Muscle of arm (tissue), 1 donor: ENCODE measurements at regions not wholly inside any gene's neighbourhood (a gene's known extent, or its start where the extent isn't known, plus 50 kb on each side); places are given as distances from the start of the nearest gene placed in this dataset.

Experiments
- DNase-seq: peaks from one replicate; pipeline ENCODE4 v3.0.0-alpha.2; 2013

DNA sequence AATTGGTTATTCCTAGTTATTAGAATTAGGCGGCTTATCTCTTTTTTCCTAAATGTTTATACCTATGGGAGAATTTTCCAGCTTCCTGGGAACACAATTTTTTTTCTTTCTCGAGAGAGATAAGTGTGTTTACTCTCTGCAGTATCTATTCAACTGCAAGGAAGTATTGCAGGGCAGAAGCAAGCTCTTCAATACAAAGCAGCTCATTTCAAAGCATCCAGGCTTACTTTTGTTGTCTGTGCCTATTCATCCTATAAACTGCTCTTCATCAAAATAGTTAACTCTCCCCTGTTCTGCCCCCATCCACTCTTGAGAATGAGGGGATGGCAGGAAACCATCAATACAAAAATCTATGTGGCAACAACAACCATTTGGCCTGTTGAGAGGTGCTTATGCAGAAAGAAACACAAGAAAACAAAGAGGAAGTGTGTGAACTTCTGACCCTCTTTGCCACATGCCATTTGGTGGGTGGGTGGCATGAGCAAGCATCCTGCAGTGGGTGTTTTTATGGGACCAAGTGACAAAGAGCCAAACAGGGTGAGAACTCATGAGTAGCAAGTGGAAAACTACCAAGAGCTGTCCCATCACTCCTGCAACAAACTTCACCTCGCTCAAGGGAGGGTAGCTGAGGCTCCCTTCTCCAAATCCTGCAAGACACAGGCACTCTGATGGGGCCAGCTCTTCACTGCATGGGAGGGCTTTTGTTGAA is 50.6 kb upstream of the MRPS6 start:
- DNase-seq: no peak

DNA sequence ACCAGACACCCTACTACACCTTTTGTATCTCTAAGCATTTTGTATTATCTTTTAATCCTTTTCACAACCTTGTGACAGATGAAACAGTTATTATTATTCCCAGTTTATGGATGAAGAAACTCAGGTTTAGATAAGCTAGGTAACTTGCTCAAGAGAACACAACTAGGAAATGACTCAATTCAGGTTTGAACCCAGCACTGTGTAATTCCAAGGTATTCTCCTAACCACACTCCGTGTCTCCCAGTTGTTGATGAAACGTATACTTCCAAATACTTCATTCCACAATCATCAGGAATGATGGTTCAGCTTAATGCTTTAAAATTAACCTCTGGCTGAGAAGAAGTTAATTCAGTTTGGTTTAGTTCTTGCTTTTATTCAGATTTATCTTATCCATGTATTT is 51.7 kb upstream of the MRPS6 start:
- no peak for DNase-seq

DNA sequence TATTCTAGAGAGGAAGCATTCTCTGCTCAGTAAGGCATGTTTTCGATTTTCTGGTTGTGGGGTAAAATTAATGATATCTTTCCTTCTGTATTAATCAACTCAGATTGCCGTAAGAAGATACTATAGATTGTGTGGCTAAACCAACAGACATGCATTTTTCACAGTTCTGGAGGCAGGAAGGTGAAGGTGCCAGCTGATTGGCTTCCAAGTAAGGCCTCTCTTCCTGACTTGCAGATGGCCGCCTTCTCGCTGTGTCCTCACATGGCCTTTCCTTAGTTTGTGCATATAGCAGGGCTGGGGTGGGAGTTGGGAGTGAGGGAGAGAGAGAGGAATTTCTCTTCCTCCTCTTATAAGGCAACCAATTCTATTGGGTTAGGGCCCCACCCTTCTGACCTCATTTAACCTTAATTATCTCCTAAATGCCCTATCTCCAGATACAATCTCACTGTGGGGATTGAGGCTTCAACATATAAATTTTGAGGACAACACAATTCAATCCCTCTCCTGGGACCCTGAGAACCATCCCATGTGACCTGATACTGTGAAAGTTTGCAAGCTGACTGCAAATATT is 52.3 kb upstream of the MRPS6 start:
- DNase-seq: no peak

DNA sequence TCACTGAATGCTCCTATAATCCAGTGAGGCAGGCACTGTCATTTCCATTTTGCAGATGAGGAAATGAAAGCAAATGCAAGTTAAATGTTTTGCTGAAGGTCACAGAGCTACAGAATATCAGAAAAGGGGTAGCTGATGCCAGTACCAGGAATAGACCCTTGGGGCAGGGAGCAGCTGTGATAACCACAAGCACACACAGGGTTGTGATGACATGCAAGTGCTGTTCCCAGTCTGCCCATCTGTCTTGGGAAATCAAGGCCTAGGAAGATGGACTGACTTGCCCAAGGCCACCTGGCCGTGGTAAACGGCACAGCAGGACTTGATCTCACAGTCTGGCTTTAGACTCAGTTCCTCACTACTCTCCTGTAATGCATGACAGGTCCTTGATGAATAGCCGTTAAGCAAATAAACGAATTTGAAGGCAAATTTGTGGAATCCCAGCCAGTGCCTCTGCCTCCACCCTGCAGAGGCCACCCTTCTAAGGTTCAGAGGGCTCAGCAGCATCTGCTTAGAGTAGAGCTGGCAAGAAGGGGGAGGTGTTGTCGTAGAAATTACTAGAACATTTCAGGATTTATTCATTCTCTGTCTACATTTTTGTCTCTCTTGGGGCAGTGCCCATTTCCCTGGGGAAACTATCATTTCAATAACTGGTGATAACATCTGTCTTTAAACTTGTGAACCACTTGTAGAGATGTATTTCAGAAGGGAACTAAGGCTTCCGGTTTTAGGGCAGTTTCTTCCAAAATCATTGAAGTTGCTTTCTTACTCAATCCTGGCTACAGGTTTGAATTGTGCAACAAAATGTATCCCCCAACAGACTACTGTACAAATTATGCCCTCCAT is 53.2 kb upstream of the MRPS6 start:
- DNase-seq: no peak

GRCh38 chr21:34019402-34019801 is 54.0 kb upstream of the MRPS6 start:
- DNase-seq: no peak

- no peak for DNase-seq
Observed at GRCh38 chr21:34018910-34019309, 54.5 kb upstream of the MRPS6 start.

GRCh38 chr21:34018185-34018584 is 55.2 kb upstream of the MRPS6 start:
- DNase-seq: no peak

DNA sequence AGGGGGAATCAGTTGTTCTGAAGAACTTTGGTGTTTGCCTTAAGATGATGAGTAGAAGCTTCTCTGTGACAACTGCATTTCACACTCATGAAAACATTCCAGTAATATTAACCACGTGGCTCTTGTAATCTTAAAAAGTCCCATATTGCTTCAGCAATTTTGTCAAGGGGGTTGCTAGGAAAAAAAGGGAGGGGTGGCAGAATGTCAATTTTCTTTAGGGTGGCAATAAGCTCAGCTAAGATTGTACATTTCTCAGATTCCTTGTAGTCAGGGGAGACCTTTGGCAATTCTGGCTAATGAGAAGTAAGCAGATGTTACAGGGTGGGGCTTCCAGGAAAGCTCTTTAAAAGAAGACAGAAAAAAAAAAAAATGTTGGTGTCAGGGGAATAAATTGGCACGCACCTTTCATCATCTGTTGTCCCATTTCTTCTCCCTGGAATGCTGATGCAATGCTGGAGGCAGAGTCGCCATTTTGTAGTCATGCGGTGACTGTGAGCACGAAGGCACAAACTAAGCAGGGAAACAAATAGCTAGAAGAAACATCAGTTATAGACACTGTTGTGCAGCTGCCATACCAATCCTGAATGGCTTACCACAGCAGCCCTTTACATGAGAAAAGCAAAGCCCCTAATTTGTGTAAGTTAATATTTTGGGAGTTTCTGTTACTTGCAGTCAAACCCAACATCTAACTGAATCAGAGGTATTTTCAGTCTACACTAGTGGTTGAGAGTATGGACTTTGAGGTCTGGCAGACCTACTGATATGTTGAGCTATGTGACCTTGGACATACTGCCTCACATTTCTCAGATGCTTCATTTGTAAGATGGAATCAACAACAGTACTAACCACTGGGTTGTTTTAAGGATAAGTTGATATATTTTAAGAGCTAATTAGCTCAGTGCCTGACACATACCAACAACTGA is 56.1 kb upstream of the MRPS6 start:
- no peak for DNase-seq

GRCh38 chr21:34012640-34013039 is 60.7 kb upstream of the MRPS6 start:
- no peak for DNase-seq

DNA sequence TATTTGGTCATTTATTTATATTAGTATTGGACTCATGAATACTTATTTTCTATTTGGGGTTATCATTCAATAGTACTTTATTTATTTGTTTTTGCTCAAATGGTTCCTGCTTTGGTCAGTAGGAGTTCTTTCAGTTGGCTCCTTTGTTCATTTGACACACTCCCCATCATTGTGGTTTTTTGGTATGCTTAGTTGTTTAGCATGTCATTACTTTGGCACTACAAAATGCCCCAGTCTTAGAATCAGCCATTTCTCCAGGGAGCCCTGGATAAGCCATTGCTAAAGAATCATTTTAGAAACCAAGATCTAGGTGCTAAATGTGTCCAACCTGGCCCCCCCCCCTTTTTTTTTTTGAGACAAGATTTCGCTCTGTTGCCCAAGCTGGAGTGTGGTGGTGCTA is 61.7 kb upstream of the MRPS6 start:
- DNase-seq: no peak

- DNase-seq: no peak
Observed at GRCh38 chr21:34009193-34009592, 64.2 kb upstream of the MRPS6 start.

DNA sequence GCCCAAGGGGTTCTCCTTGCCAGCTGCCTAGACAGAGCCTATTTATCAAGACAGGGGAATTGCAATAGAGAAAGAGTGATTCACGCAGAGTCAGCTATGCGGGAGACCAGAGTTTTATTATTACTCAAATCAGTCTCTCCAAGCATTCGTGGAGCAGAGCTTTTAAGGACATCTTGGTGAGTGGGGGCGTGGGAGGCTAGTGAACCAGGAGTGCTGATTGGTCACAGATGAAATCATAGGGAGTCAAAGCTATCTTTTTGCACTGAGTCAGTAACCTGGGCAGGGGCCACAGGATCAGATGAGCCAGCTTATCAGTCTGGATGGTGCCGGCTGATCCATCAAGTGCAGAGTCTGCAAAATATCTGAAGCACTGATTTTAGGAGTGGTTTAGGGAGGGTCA is 64.8 kb upstream of the MRPS6 start:
- DNase-seq: no peak

- DNase-seq: no peak
Observed at GRCh38 chr21:34006611-34007168, 66.7 kb upstream of the MRPS6 start.

DNA sequence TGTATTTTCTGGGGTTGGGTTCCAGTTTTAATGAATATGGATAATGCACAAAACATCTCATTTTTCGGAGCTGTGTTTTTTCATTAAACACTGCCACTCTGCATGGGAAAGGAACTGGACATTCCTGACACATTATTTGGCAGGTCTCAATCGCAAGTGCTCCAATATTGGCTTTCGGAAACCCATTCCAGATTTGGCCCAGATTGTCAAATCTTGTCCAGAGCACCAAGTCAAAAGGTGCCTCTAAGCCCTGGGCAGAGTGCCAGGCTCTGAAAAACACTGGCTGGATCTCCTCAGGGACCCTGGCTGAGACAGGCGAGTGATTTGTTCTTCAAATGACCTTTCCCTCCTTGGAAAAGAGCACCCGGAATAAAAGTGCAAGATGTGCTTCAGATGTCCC is 68.4 kb upstream of the MRPS6 start:
- DNase-seq: no peak

DNA sequence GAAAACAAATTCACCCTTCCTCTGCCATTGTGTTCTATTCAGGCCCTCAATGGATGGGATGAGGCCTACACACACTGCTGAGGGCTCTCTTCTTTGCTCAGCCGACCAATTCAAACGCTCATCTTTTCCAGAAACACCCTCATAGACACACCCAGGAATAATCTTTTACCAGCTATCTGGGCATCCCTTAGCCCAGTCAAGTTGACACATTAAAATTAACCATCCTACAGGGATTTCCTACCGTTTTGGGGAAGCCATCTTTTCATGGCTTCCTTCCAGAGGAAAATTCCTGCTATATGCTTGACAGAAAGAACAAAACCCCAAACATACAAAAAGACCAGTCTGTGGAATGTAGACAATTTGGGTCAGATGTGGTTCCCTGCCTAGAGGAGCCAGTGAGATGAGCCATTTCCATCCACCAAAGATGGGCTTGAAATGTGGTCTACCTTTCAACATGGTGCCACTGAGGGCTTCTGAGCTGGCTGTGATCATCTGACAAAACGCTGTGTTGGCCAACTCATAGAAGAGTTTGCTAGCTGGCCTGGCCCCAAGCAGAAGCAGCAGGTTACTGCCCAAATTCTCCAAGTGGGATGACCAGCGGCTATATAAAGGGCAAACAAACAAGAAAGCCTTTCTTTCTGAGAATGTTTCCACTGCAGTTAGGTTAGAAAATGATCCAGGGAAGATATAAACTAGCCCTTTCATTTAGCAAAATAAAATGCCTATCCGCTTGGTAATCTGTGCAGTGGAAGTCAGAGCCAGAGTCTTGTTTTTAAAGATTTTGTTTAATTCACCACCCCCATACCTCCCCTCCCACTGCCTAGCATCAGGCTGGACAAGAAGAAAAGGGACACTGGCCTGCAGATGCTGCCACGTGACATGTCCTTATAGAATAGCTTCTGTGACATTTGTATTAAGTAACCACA is 69.1 kb upstream of the MRPS6 start:
- no peak for DNase-seq

DNA sequence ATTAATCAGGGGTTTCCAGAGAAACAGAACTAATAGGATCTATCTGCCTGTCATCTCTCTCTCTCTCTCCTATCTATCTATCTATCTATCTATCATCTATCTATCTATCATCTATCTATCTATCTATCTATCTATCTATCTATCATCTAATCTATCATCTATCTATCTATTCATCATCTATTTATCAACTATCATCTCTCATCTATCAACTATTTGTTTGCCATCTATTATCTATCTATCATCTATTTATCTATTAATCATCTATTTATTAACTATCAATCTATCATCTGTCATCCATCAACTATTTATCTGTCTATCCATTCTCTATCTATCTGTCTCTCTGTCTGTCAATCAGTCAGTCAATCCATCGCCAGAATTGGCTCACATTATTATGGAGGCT is 70.0 kb upstream of the MRPS6 start:
- DNase-seq: no peak

GRCh38 chr21:34000375-34000774 is 73.0 kb upstream of the MRPS6 start:
- DNase-seq: no peak

GRCh38 chr21:33998809-33999208 is 74.6 kb upstream of the MRPS6 start:
- DNase-seq: no peak

DNA sequence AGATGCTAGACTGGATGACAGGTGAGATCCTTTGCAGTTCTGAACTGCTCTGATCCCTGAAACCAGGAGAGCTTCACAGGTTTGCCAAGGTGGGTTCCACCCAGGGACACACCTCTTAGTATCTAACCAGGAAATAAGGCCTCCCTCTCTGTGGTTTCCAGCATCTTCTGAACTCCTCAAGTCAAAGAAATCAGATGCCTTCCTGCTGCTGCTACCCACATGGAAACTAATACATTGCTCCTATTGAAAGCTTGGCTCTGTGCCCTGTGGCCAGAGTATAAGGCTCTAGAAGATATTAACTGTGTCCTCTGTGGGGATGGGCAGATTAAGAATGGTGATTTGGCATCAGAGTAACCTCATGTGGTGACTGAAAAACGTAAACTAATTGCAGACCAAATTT is 75.0 kb upstream of the MRPS6 start:
- no peak for DNase-seq

DNA sequence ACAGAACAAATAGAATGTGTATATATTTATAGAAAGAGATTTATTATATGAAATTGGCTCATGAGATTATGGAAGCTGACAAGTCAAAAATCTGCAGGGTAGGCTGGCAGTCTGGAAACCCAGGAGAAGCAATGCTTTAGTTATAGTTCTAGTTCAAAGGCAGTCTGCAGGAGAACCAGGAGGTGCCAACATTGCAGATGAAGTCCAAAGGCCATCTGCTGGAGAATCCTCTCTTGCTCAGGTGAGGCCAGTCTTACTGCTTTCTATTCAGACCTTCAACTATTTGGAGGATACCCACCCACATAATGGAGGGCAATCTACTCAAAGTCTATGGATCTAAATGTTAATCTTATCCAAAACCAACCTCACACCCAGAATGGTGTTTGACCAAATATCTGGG is 75.9 kb upstream of the MRPS6 start:
- no peak for DNase-seq

- no peak for DNase-seq
Observed at GRCh38 chr21:33994373-33994772, 78.8 kb upstream of the ATP5PO start.
